SU-DHL-6 (cell line): ENCODE measurements at regions not wholly inside any gene's neighbourhood (a gene's known extent, or its start where the extent isn't known, plus 50 kb on each side); places are given as distances from the start of the nearest gene placed in this dataset.

ENCODE experiments used
- H2AFZ ChIP-seq: fragments of 200-600 bp; sonication (generic); 2 replicates; pipeline ENCODE4 v1.6.1; 2014; ENCODE audit warnings: low read depth, mild to moderate bottlenecking, moderate library complexity, mixed read lengths, antibody characterized with exemption, low read length; ENCODE audit not compliant: severe bottlenecking
- H3F3A ChIP-seq: fragments of 200-600 bp; shearing (Covaris generic); 2 replicates; pipeline ENCODE4 v1.6.0; 2016; ENCODE audit warnings: antibody characterized with exemption, mild to moderate bottlenecking; ENCODE audit not compliant: insufficient read depth
- H3K27ac ChIP-seq: fragments of 200-600 bp; sonication (generic); 2 replicates; pipeline ENCODE4 v1.5.1; 2016; ENCODE audit warnings: low read depth, mild to moderate bottlenecking, low read length, moderate library complexity, mixed read lengths
- H3K27me3 ChIP-seq: fragments of 200-600 bp; sonication (generic), shearing (Covaris generic); 2 replicates; pipeline ENCODE4 v1.6.0; 2014; ENCODE audit warnings: mild to moderate bottlenecking, low read length
- H3K36me3 ChIP-seq: fragments of 200-600 bp; sonication (generic); 2 replicates; pipeline ENCODE4 v1.6.1; 2014; ENCODE audit warnings: mild to moderate bottlenecking, low read length, mixed read lengths
- H3K4me2 ChIP-seq: fragments of 300-600, 200-600 bp; shearing (Covaris generic), sonication (generic); 2 replicates; pipeline ENCODE4 v1.6.0; 2014; ENCODE audit warnings: low read length, low read depth, mild to moderate bottlenecking; ENCODE audit not compliant: poor library complexity, severe bottlenecking
- H3K4me3 ChIP-seq: fragments of 200-600 bp; sonication (generic); 2 replicates; pipeline ENCODE4 v1.5.1; 2014; ENCODE audit warnings: antibody characterized with exemption, low read length, mild to moderate bottlenecking, mixed read lengths; ENCODE audit not compliant: insufficient read depth, poor library complexity, severe bottlenecking
- H3K79me2 ChIP-seq: fragments of 200-600 bp; sonication (generic); 2 replicates; pipeline ENCODE4 v1.6.1; 2014; ENCODE audit warnings: mild to moderate bottlenecking, low read length, moderate library complexity; ENCODE audit not compliant: insufficient read depth
- H3K9ac ChIP-seq: fragments of 200-600 bp; sonication (generic); 2 replicates; pipeline ENCODE4 v1.7.0; 2014; ENCODE audit warnings: mild to moderate bottlenecking, low read length
- H3K9me2 ChIP-seq: fragments of 200-600 bp; sonication (generic); replicated peaks from 2 replicates; pipeline ENCODE4 v1.6.1; 2014; ENCODE audit warnings: low read length; ENCODE audit not compliant: insufficient read depth
- H3K9me3 ChIP-seq: fragments of 200-600 bp; sonication (generic); 2 replicates; pipeline ENCODE4 v1.6.1; 2014; ENCODE audit warnings: low read length, mixed read lengths; ENCODE audit not compliant: insufficient read depth
- H4K20me1 ChIP-seq: fragments of 200-600 bp; sonication (generic); 2 replicates; pipeline ENCODE4 v1.6.1; 2014; ENCODE audit warnings: low read depth, mild to moderate bottlenecking, antibody characterized with exemption, low read length, moderate library complexity, mixed read lengths
- EZH2phosphoT487 ChIP-seq: fragments of 200-600 bp; sonication (generic), shearing (Covaris generic); conservative IDR thresholded peaks from 2 replicates; pipeline ENCODE4 v1.6.1; 2018; ENCODE audit warnings: mild to moderate bottlenecking, antibody characterized with exemption, low read length, moderate library complexity, mixed read lengths
- TF ChIP-seq, protein P1 (sequence below): fragments of 200-600 bp; sonication (generic); IDR thresholded peaks from one replicate; pipeline ENCODE4 v1.5.1; 2017; ENCODE audit warnings: antibody characterized with exemption, mild to moderate bottlenecking, low read length, moderate library complexity; ENCODE audit not compliant: insufficient read depth, poor library complexity, severe bottlenecking

DNA sequence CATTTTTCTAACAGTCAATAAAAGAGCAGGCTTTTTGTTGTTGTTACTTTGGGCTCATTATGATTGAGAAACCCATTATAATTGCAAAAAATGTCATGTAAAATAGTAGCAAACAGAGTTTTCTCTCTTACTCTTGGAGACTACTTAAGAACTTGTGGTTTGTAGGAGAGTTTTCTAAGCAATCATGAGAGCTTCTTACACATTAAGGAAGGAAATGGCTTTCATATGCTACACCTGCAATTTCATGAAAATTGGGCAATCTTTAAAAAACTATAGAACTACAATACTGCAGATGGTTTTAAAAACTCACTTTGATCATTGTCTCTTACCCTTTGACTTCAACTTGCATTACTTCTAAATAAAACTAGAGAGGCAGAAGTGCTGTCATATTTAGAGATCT, 701.8 kb downstream of the ZPLD1 start:
- Histone ChIP-seq H4K20me1 (no peaks in the 10 kb centered on the region), H3K27ac (no peak overlapping the region), H3K9ac (no peak overlapping the region), H3K36me3 (no peaks in the 10 kb centered on the region), H3K27me3 (no peaks in the 10 kb centered on the region), H3K4me3 (no peak overlapping the region), H3K79me2 (no peaks in the 10 kb centered on the region), H3K9me3 (no peaks in the 10 kb centered on the region), H3K9me2 (no peaks in the 10 kb centered on the region), H3K4me2 (no peak overlapping the region), H3F3A (no peaks in the 10 kb centered on the region), H2AFZ (no peak overlapping the region)
- TF ChIP-seq, protein P1, sequence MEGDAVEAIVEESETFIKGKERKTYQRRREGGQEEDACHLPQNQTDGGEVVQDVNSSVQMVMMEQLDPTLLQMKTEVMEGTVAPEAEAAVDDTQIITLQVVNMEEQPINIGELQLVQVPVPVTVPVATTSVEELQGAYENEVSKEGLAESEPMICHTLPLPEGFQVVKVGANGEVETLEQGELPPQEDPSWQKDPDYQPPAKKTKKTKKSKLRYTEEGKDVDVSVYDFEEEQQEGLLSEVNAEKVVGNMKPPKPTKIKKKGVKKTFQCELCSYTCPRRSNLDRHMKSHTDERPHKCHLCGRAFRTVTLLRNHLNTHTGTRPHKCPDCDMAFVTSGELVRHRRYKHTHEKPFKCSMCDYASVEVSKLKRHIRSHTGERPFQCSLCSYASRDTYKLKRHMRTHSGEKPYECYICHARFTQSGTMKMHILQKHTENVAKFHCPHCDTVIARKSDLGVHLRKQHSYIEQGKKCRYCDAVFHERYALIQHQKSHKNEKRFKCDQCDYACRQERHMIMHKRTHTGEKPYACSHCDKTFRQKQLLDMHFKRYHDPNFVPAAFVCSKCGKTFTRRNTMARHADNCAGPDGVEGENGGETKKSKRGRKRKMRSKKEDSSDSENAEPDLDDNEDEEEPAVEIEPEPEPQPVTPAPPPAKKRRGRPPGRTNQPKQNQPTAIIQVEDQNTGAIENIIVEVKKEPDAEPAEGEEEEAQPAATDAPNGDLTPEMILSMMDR, result no peak
- TF ChIP-seq EZH2phosphoT487, result no peak

- H2AFZ ChIP-seq, result no peak overlapping the region
- H3F3A ChIP-seq, result no peaks in the 10 kb centered on the region
- H3K4me2 ChIP-seq, result no peak overlapping the region
- H3K27me3 ChIP-seq, result no peaks in the 10 kb centered on the region
- no peaks in the 10 kb centered on the region for H3K79me2 ChIP-seq
- no peak overlapping the region for H3K9ac ChIP-seq
- no peak overlapping the region for H3K4me3 ChIP-seq
- no peak overlapping the region for H3K27ac ChIP-seq
- H3K9me3 ChIP-seq, result no peaks in the 10 kb centered on the region
- TF ChIP-seq EZH2phosphoT487, result no peak
- no peaks in the 10 kb centered on the region for H3K36me3 ChIP-seq
- no peaks in the 10 kb centered on the region for H4K20me1 ChIP-seq
- no peaks in the 10 kb centered on the region for H3K9me2 ChIP-seq
Observed at GRCh38 chr3:103137830-103138229, 703.0 kb downstream of the ZPLD1 start.

DNA sequence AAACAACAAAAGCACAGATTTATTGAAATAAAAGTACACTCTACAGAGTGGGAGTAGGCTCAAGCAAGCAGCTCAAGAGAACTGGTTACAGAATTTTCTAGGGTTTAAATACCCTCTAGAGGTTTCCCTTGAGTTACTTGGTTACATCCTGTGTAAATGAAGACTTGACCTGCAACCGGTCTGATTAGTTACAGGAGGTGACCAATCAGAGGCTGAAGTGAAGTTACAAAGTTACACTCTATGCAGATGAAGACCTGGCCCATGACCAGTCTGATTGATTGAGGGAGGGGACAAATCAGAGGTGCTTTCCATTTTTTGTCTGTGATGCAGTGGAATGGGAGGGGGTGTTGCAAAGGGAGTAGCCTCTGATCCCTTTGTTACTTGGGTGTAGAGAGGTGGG, 723.4 kb downstream of the ZPLD1 start:
- H3F3A ChIP-seq, result no peaks in the 10 kb centered on the region
- no peak overlapping the region for H2AFZ ChIP-seq
- H3K27ac ChIP-seq, result no peak overlapping the region
- H3K9me2 ChIP-seq, result no peaks in the 10 kb centered on the region
- H3K9me3 ChIP-seq, result no peaks in the 10 kb centered on the region
- no peaks in the 10 kb centered on the region for H4K20me1 ChIP-seq
- H3K9ac ChIP-seq, result no peak overlapping the region
- H3K79me2 ChIP-seq, result no peaks in the 10 kb centered on the region
- H3K27me3 ChIP-seq, result no peaks in the 10 kb centered on the region
- H3K4me2 ChIP-seq, result no peak overlapping the region
- H3K4me3 ChIP-seq, result no peak overlapping the region
- no peaks in the 10 kb centered on the region for H3K36me3 ChIP-seq
- TF ChIP-seq EZH2phosphoT487, result no peak
- TF ChIP-seq, protein P1, result no peak

DNA sequence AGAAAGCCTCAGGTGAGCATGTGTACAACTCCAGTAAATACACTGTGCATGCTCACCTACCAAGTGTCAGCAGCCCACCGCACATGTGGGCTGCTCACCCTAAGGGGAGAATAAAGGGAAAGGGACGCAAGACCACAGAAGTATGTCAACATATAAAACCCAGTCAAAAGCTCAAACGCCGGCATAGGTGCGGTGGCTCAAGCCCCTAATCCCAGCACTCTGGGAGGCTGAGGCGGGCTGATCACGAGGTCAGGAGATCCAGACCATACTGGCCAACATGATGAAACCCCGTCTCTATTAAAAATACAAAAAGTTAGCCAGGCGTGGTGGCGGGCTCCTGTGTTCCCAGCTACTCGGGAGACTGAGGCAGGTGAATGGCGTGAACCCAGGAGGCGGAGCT, 732.1 kb downstream of the ZPLD1 start:
- Histone ChIP-seq H3K79me2 (no peaks in the 10 kb centered on the region), H3K9ac (no peak overlapping the region), H3K27ac (no peak overlapping the region), H3K36me3 (no peaks in the 10 kb centered on the region), H3K9me2 (no peaks in the 10 kb centered on the region), H4K20me1 (no peaks in the 10 kb centered on the region), H3K4me2 (no peak overlapping the region), H3K9me3 (no peaks in the 10 kb centered on the region), H3K4me3 (no peak overlapping the region), H2AFZ (no peak overlapping the region), H3K27me3 (no peaks in the 10 kb centered on the region), H3F3A (no peaks in the 10 kb centered on the region)
- TF ChIP-seq, protein P1, result no peak
- no peak for TF ChIP-seq EZH2phosphoT487
